ENCODE measurements at regions not wholly inside any gene's neighbourhood (a gene's known extent, or its start where the extent isn't known, plus 50 kb on each side); places are given as distances from the start of the nearest gene placed in this dataset.

- no peak for TF ChIP-seq CTCF (CRISPR knock-in tag; IDR thresholded peaks at IDR 0.05)
- TF ChIP-seq NKX3-1 (CRISPR knock-in tag; IDR thresholded peaks at IDR 0.05) = no peak
These were observed 761.6 kb upstream of the RGS18 start for GRCh38 chr1:191396622-191397021.

Measured in HepG2 (cell line).